Activated T-cell treated with anti-CD3 and anti-CD28 coated beads, Interleukin-2, amount 50 U/mL, for 24 hours (primary cell): ENCODE measurements at regions not wholly inside any gene's neighbourhood (a gene's known extent, or its start where the extent isn't known, plus 50 kb on each side); places are given as distances from the start of the nearest gene placed in this dataset.

Experiments
- DNase-seq: peaks from one replicate; pipeline ENCODE4 v3.0.0-alpha.2; 2020
- H3K27ac Mint-ChIP-seq: 2 replicates; pipeline ENCODE4 v1.8.0; 2020; ENCODE audit warnings: mild to moderate bottlenecking, mixed read lengths
- H3K27me3 Mint-ChIP-seq: 2 replicates; pipeline ENCODE4 v1.8.0; 2020; ENCODE audit warnings: mixed read lengths
- H3K36me3 Mint-ChIP-seq: 2 replicates; pipeline ENCODE4 v1.8.0; 2020; ENCODE audit warnings: low read depth, mixed read lengths
- H3K4me1 Mint-ChIP-seq: 2 replicates; pipeline ENCODE4 v1.8.0; 2020; ENCODE audit warnings: low read depth, mixed read lengths
- H3K4me3 Mint-ChIP-seq: 2 replicates; pipeline ENCODE4 v1.8.0; 2020; ENCODE audit warnings: mild to moderate bottlenecking, moderate library complexity, mixed read lengths
- H3K9me3 Mint-ChIP-seq: 2 replicates; pipeline ENCODE4 v1.8.0; 2020; ENCODE audit warnings: mixed read lengths

DNA sequence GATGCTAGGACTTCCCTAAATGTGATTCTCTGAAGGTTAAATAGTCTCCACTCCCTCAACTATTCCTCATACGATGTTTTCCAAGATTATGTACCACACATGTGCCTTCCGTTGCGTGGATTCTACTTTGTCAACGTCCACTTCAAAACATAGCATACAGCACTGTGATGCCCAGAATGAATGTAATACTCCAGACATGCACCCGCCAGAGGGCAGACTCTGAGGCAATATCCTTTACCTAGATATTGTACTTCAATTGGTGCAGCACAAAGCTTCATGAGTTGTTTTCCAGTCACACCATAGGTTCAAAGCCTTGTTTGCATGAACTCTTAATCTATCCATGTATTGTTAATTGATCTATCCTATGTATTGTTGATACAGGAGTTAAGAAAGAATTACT lies 201.0 kb upstream of the NABP1 start:
- H3K27ac Mint-ChIP-seq: no peak overlapping the region
- H3K4me1 Mint-ChIP-seq: no peaks in the 10 kb centered on the region
- H3K27me3 Mint-ChIP-seq: peaks cover 12% of the 10 kb centered on the region
- no peak overlapping the region for H3K4me3 Mint-ChIP-seq
- no peaks in the 10 kb centered on the region for H3K36me3 Mint-ChIP-seq
- H3K9me3 Mint-ChIP-seq: peaks cover 8% of the 10 kb centered on the region
- DNase-seq: no peak

DNA sequence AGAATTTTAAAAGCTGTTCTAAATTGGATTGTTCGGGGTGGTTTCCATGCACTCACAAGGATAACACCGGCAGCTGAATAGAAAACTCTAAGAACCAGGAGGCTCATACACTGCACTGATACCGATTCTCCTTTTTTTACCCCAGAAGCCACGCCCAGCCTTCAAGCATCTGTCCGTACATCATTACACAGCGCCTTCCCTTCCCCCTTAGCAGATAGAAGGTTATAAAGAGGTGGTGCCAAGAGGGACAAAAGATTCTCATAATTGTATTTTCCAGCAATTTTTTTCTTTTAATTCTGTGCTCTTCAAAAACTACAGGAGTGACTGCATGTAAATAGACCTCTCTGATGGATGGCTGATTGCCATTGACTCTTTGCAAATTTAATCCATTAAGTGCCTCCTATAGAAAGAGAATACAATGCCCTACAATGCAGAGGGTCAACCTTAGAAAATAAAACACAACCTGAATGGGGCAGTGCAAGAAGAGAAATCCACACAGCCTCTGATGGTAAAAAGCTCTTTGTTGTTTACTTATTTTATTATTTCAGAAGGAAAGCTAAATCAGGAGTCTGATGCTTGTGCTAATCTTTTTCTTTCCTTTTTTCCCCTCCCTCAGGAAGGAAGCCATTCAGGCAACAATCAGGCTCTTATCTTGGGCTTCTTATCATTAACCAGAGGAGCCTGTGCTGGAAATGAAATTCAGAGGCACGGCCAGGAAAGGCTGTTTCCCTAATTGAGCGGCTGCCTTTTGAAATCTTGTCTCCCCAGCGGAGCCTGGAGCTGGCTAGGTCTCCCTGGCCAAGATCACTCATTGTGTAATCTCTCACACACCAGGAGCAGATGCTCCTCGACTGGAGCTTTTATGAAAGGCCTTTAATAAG lies 198.9 kb upstream of the NABP1 start:
- no peaks in the 10 kb centered on the region for H3K36me3 Mint-ChIP-seq
- peaks cover 23% of the 10 kb centered on the region for H3K27me3 Mint-ChIP-seq
- H3K9me3 Mint-ChIP-seq: peaks cover 13% of the 10 kb centered on the region
- no peaks in the 10 kb centered on the region for H3K4me1 Mint-ChIP-seq
- no peak overlapping the region for H3K27ac Mint-ChIP-seq
- no peak overlapping the region for H3K4me3 Mint-ChIP-seq
- no peak for DNase-seq

DNA sequence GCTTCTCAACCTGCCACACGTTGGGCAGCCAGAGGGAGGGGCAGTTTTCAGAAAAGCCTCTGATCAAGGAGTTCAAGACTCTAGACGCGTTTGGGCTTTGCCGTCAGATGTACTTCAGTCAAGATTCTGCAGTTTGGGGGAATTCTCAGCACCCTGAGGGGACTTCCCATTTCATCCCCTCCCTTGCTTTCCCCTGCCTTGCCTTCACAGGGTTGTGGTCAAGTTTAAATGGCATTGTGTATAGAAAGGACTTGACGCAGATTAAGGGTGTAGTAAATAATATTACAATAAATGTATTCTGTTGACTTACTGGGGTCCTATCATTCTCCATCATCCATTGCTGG lies 198.3 kb upstream of the NABP1 start:
- peaks cover 23% of the 10 kb centered on the region for H3K27me3 Mint-ChIP-seq
- no peaks in the 10 kb centered on the region for H3K4me1 Mint-ChIP-seq
- H3K4me3 Mint-ChIP-seq: no peak overlapping the region

GRCh38 chr2:191481305-191482070 lies 196.4 kb upstream of the NABP1 start:
- no peak for DNase-seq
- Mint-ChIP-seq H3K27me3 (peaks cover 23% of the 10 kb centered on the region), H3K27ac (no peak overlapping the region), H3K9me3 (peaks cover 13% of the 10 kb centered on the region), H3K36me3 (no peaks in the 10 kb centered on the region), H3K4me3 (no peak overlapping the region), H3K4me1 (no peaks in the 10 kb centered on the region)

More for the DNA sequence above, 198.3 kb upstream of the NABP1 start:
- no peak overlapping the region for H3K27ac Mint-ChIP-seq
- H3K36me3 Mint-ChIP-seq: no peaks in the 10 kb centered on the region
- peaks cover 13% of the 10 kb centered on the region for H3K9me3 Mint-ChIP-seq
- no peak for DNase-seq

DNA sequence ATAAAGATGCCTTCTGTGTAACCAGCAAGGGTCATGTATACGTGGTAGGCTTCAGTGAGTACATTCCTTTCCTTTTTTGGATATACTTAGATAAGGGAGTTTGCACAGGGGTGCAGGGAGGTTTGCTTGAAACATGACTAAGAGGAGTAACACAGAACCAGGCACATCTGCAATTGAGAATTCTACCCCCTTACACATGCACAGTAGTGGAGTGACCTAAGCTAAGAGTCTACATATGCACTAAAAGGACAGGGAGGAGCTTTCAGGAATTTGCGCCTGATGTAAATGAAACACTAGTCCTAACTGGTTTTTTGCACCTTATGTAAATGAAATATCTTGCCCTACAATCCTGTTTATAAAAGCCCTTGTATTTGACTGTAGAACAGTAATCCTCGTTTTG lies 194.8 kb upstream of the NABP1 start:
- Mint-ChIP-seq H3K36me3 (no peaks in the 10 kb centered on the region), H3K27me3 (peaks cover 23% of the 10 kb centered on the region), H3K27ac (no peak overlapping the region), H3K9me3 (peaks cover 13% of the 10 kb centered on the region), H3K4me1 (peaks cover 3% of the 10 kb centered on the region), H3K4me3 (no peak overlapping the region)
- DNase-seq: no peak

DNA sequence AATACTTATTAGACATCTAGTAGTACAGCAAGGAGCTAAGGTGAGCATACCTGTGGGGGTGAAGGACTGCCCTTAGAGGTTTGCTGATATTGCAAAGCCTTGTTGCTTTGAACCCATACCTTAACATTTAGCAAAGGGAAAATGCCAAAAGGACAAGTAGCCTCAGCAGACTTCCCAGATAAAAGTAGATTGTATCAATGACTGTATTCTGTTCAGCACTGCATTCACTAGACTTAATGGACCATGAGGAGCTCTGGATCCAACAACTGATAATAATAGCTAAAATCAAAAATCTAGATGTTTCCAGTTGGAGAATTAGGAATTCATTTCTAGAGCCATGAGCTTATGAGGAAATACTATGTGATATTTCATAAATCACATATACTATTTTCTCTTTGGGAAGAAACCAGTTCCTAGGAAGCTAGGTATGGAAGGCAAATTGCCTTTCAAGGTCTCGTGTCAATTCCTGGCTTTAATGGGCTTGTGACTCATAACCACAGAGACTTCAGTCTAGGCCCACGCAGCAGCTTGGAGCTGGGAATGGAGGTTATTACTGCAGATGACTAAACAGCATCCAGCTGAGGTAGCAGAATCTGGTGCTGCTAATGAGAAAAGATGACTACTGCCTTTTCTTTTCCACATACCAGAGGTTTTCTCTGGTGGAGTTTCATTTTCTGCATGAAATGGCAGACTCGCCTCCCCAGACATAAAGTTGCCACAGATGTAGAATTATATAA lies 191.2 kb upstream of the NABP1 start:
- DNase-seq: no peak
- Mint-ChIP-seq H3K27ac (no peak overlapping the region), H3K4me1 (peaks cover 3% of the 10 kb centered on the region)

GRCh38 chr2:191488135-191488534 lies 189.8 kb upstream of the NABP1 start:
- Mint-ChIP-seq H3K27me3 (peaks cover 3% of the 10 kb centered on the region), H3K4me3 (no peak overlapping the region), H3K9me3 (peaks cover 5% of the 10 kb centered on the region), H3K36me3 (no peaks in the 10 kb centered on the region), H3K27ac (no peak overlapping the region), H3K4me1 (peaks cover 3% of the 10 kb centered on the region)
- DNase-seq: no peak

More for the DNA sequence above, 191.2 kb upstream of the NABP1 start:
- H3K4me3 Mint-ChIP-seq: no peak overlapping the region
- peaks cover 12% of the 10 kb centered on the region for H3K27me3 Mint-ChIP-seq
- peaks cover 5% of the 10 kb centered on the region for H3K9me3 Mint-ChIP-seq
- no peaks in the 10 kb centered on the region for H3K36me3 Mint-ChIP-seq

DNA sequence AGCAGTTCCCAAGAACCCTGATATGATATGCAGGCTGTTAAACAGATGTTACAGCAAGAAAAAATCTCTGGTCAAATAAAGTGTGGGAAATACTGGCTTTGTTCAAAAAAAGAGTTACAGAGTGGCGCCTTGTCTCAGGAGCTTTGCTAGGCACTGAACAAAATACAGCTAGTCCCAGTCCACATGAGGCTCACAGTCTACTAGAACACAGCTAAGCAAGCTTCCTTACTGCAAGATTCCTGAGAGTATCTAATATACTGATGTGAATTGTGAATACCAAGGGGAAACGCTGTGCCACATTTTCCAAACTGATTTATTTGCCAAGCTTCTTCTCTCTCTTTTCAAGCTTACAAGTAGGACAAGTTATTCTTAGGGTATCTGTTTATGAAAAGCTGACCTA lies 188.8 kb upstream of the NABP1 start:
- Mint-ChIP-seq H3K27ac (no peak overlapping the region), H3K27me3 (peaks cover 5% of the 10 kb centered on the region), H3K36me3 (no peaks in the 10 kb centered on the region), H3K9me3 (no peaks in the 10 kb centered on the region), H3K4me3 (no peak overlapping the region), H3K4me1 (peaks cover 3% of the 10 kb centered on the region)
- DNase-seq: no peak

DNA sequence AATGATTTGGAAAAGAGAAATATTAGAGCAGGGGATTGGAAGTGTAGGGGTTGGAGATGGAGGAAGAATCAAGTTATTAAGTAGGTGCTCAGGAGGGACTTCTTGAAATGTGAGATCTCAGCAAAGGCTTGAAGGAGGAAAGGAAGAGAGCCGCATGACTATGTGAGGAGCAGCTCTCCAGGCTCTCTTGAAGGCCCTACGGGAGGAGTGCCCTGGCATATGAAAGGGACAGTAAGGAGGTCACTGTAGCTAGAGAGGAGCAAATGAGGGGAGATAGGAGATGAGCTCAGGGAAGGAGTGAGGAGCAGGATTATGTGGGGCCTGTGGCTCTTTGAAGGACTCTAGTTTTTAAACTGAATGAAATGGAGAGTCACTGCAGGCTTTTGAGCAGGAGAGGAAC lies 181.1 kb upstream of the NABP1 start:
- H3K27me3 Mint-ChIP-seq: peaks cover 13% of the 10 kb centered on the region
- H3K4me1 Mint-ChIP-seq: no peaks in the 10 kb centered on the region
- DNase-seq: no peak
- no peaks in the 10 kb centered on the region for H3K9me3 Mint-ChIP-seq
- no peaks in the 10 kb centered on the region for H3K36me3 Mint-ChIP-seq
- H3K4me3 Mint-ChIP-seq: no peak overlapping the region
- H3K27ac Mint-ChIP-seq: no peak overlapping the region

DNA sequence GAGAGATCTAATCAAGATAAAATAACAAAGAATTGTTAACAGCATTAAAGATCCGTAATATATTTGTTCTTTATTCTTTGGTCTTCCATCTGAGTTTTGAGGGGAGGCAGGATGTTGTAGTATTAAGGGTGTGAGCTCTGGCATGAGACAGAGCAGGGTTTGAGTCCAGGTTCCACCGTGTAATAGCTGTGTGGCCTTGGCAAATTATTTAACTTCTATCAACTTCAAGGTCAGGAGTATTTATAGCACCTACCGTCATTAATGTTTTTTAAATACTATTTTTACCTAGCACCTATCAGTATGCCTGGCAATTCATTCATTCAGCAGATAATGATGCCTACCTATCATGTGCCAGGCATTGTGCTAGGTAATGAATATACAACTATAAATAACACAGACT lies 180.1 kb upstream of the NABP1 start:
- no peak for DNase-seq

DNA sequence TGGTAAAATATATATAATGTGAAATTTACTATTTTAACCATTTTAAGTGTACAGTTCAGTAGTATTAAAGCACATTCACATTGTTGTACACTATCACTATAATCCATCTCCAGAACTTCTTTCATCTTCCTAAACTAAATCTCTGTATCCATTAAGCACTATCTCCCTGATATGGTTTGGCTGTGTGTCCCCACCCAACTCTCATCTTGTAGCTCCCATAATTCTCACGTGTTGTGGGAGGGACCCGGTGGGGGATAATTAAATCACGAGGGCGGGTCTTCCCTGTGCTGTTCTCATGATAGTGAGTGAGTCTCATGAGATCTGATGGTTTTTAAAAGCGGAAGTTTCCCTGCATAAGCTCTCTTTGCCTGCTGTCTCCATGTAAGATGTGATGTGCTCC lies 178.9 kb upstream of the NABP1 start:
- no peaks in the 10 kb centered on the region for H3K9me3 Mint-ChIP-seq
- no peak overlapping the region for H3K4me3 Mint-ChIP-seq
- H3K27ac Mint-ChIP-seq: no peak overlapping the region
- peaks cover 9% of the 10 kb centered on the region for H3K27me3 Mint-ChIP-seq
- H3K36me3 Mint-ChIP-seq: no peaks in the 10 kb centered on the region
- no peaks in the 10 kb centered on the region for H3K4me1 Mint-ChIP-seq
- DNase-seq: no peak

More for the DNA sequence above, 180.1 kb upstream of the NABP1 start:
- Mint-ChIP-seq H3K4me3 (no peak overlapping the region), H3K27ac (no peak overlapping the region), H3K27me3 (peaks cover 13% of the 10 kb centered on the region), H3K9me3 (no peaks in the 10 kb centered on the region), H3K4me1 (no peaks in the 10 kb centered on the region), H3K36me3 (no peaks in the 10 kb centered on the region)

GRCh38 chr2:191499874-191500565 lies 177.9 kb upstream of the NABP1 start:
- Mint-ChIP-seq H3K4me3 (no peak overlapping the region), H3K27ac (no peak overlapping the region), H3K36me3 (no peaks in the 10 kb centered on the region), H3K27me3 (peaks cover 6% of the 10 kb centered on the region), H3K4me1 (no peaks in the 10 kb centered on the region), H3K9me3 (no peaks in the 10 kb centered on the region)
- no peak for DNase-seq

- Mint-ChIP-seq H3K9me3 (no peaks in the 10 kb centered on the region), H3K27me3 (peaks cover 2% of the 10 kb centered on the region), H3K4me1 (no peaks in the 10 kb centered on the region), H3K27ac (no peak overlapping the region), H3K36me3 (no peaks in the 10 kb centered on the region), H3K4me3 (no peak overlapping the region)
- no peak for DNase-seq
Measured at GRCh38 chr2:191500566-191500883, 177.4 kb upstream of the NABP1 start.

DNA sequence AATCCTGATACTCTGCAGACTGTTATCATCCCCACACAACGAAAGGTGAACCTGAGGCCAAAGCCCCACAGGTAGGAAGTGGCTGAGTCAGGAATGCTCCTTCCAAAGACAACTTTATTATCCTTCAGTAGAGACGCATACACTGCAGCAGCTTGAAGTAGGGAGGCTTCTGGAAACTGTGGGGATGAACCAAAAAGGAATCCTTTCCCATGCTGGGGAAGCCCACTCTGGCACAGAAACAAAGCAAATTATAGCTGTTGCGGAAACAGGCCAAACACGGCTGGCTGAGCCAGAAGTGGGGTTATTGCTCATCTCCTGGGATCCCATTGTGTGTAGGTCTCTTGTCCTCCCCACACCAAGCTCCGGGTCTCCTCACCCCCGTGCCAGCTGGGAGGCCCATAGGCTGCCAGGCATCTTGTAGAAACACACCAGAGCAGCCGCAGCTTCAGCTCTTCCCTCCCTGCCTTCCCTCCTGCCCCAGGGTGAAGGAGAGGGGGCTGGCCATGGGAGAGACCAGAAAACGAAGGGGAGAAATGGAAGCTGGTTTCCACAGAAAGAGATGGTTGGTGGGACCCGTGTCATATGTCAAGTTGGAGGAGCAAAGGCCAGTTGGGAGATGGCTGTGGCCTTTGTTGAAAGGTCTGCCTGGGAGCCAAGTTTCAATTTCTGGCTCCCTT lies 176.9 kb upstream of the NABP1 start:
- no peak overlapping the region for H3K4me3 Mint-ChIP-seq
- no peak for DNase-seq
- H3K27me3 Mint-ChIP-seq: peaks cover 2% of the 10 kb centered on the region
- H3K27ac Mint-ChIP-seq: no peak overlapping the region
- H3K9me3 Mint-ChIP-seq: no peaks in the 10 kb centered on the region
- no peaks in the 10 kb centered on the region for H3K4me1 Mint-ChIP-seq
- no peaks in the 10 kb centered on the region for H3K36me3 Mint-ChIP-seq
